ENCODE measurements at regions not wholly inside any gene's neighbourhood (a gene's known extent, or its start where the extent isn't known, plus 50 kb on each side); places are given as distances from the start of the nearest gene placed in this dataset.

- Histone ChIP-seq H3K9ac (ENCODE audit: low read depth, low read length) (no peak overlapping the region), H3K79me1 (ENCODE audit: low read depth in 1 of 2, low read length in 2 of 2) (no peaks in the 10 kb centered on the region), H2AK9ac (replicated peaks; ENCODE audit: low read depth, low read length, poor library complexity) (no peak overlapping the region), H3K4me3 (ENCODE audit: insufficient read depth, low read depth, low read length) (no peak overlapping the region), H3K4me2 (ENCODE audit: low read depth, low read length) (no peak overlapping the region; the same call in 1 of the 2 replicates), H2BK15ac (ENCODE audit: low read depth, low read length) (no peak overlapping the region), H3K23ac (ENCODE audit: low read depth, low read length) (no peak overlapping the region), H4K20me1 (ENCODE audit: insufficient read depth, low read length) (no peaks in the 10 kb centered on the region), H3K9me3 (ENCODE audit: control insufficient read depth, insufficient read depth, low read length) (no peaks in the 10 kb centered on the region), H4K91ac (ENCODE audit: insufficient read depth, low read depth, low read length) (no peak overlapping the region), H3K9me1 (ENCODE audit: insufficient read depth, low read length) (no peaks in the 10 kb centered on the region), H3K27me3 (ENCODE audit: control insufficient read depth, insufficient read depth, low read length) (no peaks in the 10 kb centered on the region), H2AK5ac (ENCODE audit: low read depth, low read length) (no peak overlapping the region), H4K5ac (ENCODE audit: low read depth, low read length) (peak overlapping the region; percentile 51; the same call in 1 of the 2 replicates), H2BK120ac (ENCODE audit: low read depth, low read length) (no peak overlapping the region), H3K18ac (ENCODE audit: low read depth, low read length) (peak overlapping the region; percentile 69; the same call in 1 of the 2 replicates), H2BK20ac (ENCODE audit: low read depth, low read length) (no peak overlapping the region), H3K36me3 (ENCODE audit: control insufficient read depth, insufficient read depth, low read length) (no peaks in the 10 kb centered on the region), H3K56ac (ENCODE audit: extremely low read depth, insufficient read depth, low read length) (no peak overlapping the region), H3K4me1 (ENCODE audit: control insufficient read depth, insufficient read depth, low read length) (peaks cover 2% of the 10 kb centered on the region; the same call in 1 of the 2 replicates), H2AFZ (replicated peaks; ENCODE audit: low read length, poor library complexity) (no peak overlapping the region), H3K27ac (ENCODE audit: insufficient read depth, low read length) (no peak overlapping the region), H2BK5ac (ENCODE audit: low read depth, low read length, poor library complexity, severe bottlenecking) (peak overlapping the region; percentile 57), H3K4ac (ENCODE audit: low read depth, low read length) (no peak overlapping the region), H3K14ac (replicated peaks; ENCODE audit: low read depth, low read length) (0 out of 2 replicates have a peak overlapping the region, but pooled peaks have one; percentile 1), H4K8ac (ENCODE audit: low read depth in 2 of 2, low read length in 2 of 2) (no peak overlapping the region)
- dilution Hi-C loops (cut with HindIII; ENCODE audit: low sequenced_read_pairs, unreplicated experiment), result no loop called here
- WGBS, 2 experiments (ENCODE audit: extremely low coverage in 2 of 2, insufficient read length in 1 of 2), result no CpG with 5 or more reads among the region's 4 CpGs
- in situ Hi-C loops (cut with MboI; ENCODE audit: low sequenced_read_pairs), result loop anchor here (5.0 kb wide), 1 partner anchor 227 kb away; no protein-coding TSS in a partner anchor
- BruUV-seq (replicated peaks), result no TSS peak
- TF ChIP-seq POLR2A (IDR thresholded peaks at IDR 0.05; ENCODE audit: low read depth, low read length), result no peak
- intact Hi-C loops (cut with micrococcal nuclease), result no loop called here
- peak; percentile 63 for DNase-seq
- ChIA-PET CTCF (no interaction called here), POLR2A (ENCODE audit: unreplicated experiment) (no interaction called here)
- ATAC-seq (ENCODE audit: low read depth), result peak; percentile 48
Observed at GRCh38 chr6:137715589-137716045, 151.4 kb upstream of the TNFAIP3 start.
